Fibroblast of lung (primary cell): ENCODE measurements at regions not wholly inside any gene's neighbourhood (a gene's known extent, or its start where the extent isn't known, plus 50 kb on each side); places are given as distances from the start of the nearest gene placed in this dataset.

Experiments
- EZH2 ChIP-seq: IDR thresholded peaks from 2 replicates; pipeline ENCODE4 v1.5.1; 2012; ENCODE audit warnings: low read length, control low read depth, mild to moderate bottlenecking; ENCODE audit errors: missing control alignments
- TF ChIP-seq, protein P1 (sequence below), 2 donors: IDR thresholded peaks in 1 of 2; conservative IDR thresholded peaks in 1 of 2; 1 replicate in 1 of 2; 2 replicates in 1 of 2; pipeline ENCODE4 v1.5.1; 2011 to 2012; ENCODE audit warnings: low read length in 2 of 2, control low read depth in 1 of 2, inconsistent platforms in 1 of 2, low read depth in 1 of 2, mild to moderate bottlenecking in 1 of 2

DNA sequence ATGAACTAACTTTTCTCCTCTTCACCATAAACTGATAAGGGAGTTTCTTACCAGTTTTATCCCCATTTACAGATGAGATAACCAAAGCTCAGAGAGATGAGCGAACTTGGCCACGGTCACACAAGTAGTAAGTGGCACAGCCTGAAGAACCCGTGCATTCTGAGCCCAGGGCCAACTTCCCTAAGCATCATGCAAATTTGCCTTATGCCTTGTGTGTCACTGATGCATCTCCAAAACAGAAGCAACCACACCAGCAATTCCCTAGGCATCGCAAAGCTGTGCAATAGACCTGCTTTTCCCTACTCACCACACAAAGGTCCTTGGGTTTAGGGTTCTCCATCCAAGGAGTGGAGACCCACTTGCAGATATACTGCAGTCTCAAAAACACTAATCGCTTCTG, 304.5 kb upstream of the KAZN start:
- TF ChIP-seq, protein P1, sequence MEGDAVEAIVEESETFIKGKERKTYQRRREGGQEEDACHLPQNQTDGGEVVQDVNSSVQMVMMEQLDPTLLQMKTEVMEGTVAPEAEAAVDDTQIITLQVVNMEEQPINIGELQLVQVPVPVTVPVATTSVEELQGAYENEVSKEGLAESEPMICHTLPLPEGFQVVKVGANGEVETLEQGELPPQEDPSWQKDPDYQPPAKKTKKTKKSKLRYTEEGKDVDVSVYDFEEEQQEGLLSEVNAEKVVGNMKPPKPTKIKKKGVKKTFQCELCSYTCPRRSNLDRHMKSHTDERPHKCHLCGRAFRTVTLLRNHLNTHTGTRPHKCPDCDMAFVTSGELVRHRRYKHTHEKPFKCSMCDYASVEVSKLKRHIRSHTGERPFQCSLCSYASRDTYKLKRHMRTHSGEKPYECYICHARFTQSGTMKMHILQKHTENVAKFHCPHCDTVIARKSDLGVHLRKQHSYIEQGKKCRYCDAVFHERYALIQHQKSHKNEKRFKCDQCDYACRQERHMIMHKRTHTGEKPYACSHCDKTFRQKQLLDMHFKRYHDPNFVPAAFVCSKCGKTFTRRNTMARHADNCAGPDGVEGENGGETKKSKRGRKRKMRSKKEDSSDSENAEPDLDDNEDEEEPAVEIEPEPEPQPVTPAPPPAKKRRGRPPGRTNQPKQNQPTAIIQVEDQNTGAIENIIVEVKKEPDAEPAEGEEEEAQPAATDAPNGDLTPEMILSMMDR (conservative IDR thresholded peaks at IDR 0.05 in 1 of 2, IDR thresholded peaks at IDR 0.05 in 1 of 2; ENCODE audit: low read depth in 1 of 2, low read length in 2 of 2) = no peak
- TF ChIP-seq EZH2 = no peak
